HEK293T (cell line): ENCODE measurements at regions not wholly inside any gene's neighbourhood (a gene's known extent, or its start where the extent isn't known, plus 50 kb on each side); places are given as distances from the start of the nearest gene placed in this dataset.
"Not testable (repeated sequence)": the region's sequence is repeated elsewhere in the genome, so short reads cannot be mapped to it uniquely, and the experiment has no call there.

Experiments
- BHLHE40 ChIP-seq: fragments of 450-650 bp; IDR thresholded peaks from 2 replicates; pipeline ENCODE4 v1.6.1; 2016; ENCODE audit warnings: mild to moderate bottlenecking, moderate library complexity, borderline replicate concordance
- CTBP1 ChIP-seq: fragments of 450-650 bp; IDR thresholded peaks from 2 replicates; pipeline ENCODE4 v1.6.1; 2016; ENCODE audit warnings: borderline replicate concordance
- ELF4 ChIP-seq: fragments of 450-650 bp; IDR thresholded peaks from 2 replicates; pipeline ENCODE4 v1.6.1; 2017; ENCODE audit warnings: antibody characterized with exemption
- FOXK2 ChIP-seq: fragments of 450-650 bp; IDR thresholded peaks from 2 replicates; pipeline ENCODE4 v1.6.1; 2016; ENCODE audit warnings: mild to moderate bottlenecking
- FOXM1 ChIP-seq: fragments of 450-650 bp; IDR thresholded peaks from 2 replicates; pipeline ENCODE4 v1.6.1; 2017; ENCODE audit warnings: mild to moderate bottlenecking, borderline replicate concordance
- L3MBTL2 ChIP-seq: fragments of 450-650 bp; conservative IDR thresholded peaks from 2 replicates; pipeline ENCODE4 v1.6.1; 2016; ENCODE audit warnings: mild to moderate bottlenecking
- NFRKB ChIP-seq: fragments of 450-650 bp; IDR thresholded peaks from 2 replicates; pipeline ENCODE4 v1.6.1; 2016; ENCODE audit warnings: mild to moderate bottlenecking, moderate library complexity
- SUZ12 ChIP-seq: fragments of 450-650 bp; IDR thresholded peaks from 2 replicates; pipeline ENCODE4 v1.6.1; 2016; ENCODE audit warnings: mild to moderate bottlenecking
- TARDBP ChIP-seq: fragments of 450-650 bp; IDR thresholded peaks from 2 replicates; pipeline ENCODE4 v1.6.1; 2016
- ZNF384 ChIP-seq: fragments of 450-650 bp; IDR thresholded peaks from 2 replicates; pipeline ENCODE4 v1.6.1; 2016

- TF ChIP-seq TARDBP, FOXK2, BHLHE40, ELF4, L3MBTL2, NFRKB, CTBP1, SUZ12, ZNF384, FOXM1: not testable (repeated sequence)
Measured at GRCh38 chrX:13404777-13405176, 84.9 kb upstream of the ATXN3L start.
